HUES64 (cell line): ENCODE measurements at regions not wholly inside any gene's neighbourhood (a gene's known extent, or its start where the extent isn't known, plus 50 kb on each side); places are given as distances from the start of the nearest gene placed in this dataset.

ENCODE experiments used
- H3K27ac ChIP-seq: 2 replicates; pipeline ENCODE4 v1.7.0; 2013; ENCODE audit warnings: low read depth, low read length, inconsistent platforms
- H3K27me3 ChIP-seq: 2 replicates; pipeline ENCODE4 v1.6.1; 2013; ENCODE audit warnings: mild to moderate bottlenecking, low read length; ENCODE audit not compliant: insufficient read depth
- H3K36me3 ChIP-seq: 2 replicates; pipeline ENCODE4 v1.6.1; 2013; ENCODE audit warnings: mild to moderate bottlenecking, low read length; ENCODE audit not compliant: insufficient read depth
- H3K4me1 ChIP-seq: 2 replicates; pipeline ENCODE4 v1.6.1; 2013; ENCODE audit warnings: mild to moderate bottlenecking, low read length, moderate library complexity; ENCODE audit not compliant: insufficient read depth
- H3K4me3 ChIP-seq: 2 replicates; pipeline ENCODE4 v1.5.1; 2013; ENCODE audit warnings: mild to moderate bottlenecking, low read length, moderate library complexity
- H3K9ac ChIP-seq: 2 replicates; pipeline ENCODE4 v1.6.1; 2013; ENCODE audit warnings: mild to moderate bottlenecking, low read depth, low read length
- H3K9me3 ChIP-seq: 2 replicates; pipeline ENCODE4 v1.6.1; 2013; ENCODE audit warnings: low read depth, low read length; ENCODE audit not compliant: insufficient read depth
- WGBS: fragments of 150-250, 120-280 bp; methylation state at CpG from one replicate; pipeline ENCODE4 v1.1.7; 2013; ENCODE audit warnings: missing lambda C conversion rate; 5-methylcytosine and 5-hydroxymethylcytosine counted together

GRCh38 chr1:233435622-233436021 lies 108.1 kb downstream of the MAP3K21 start:
- Histone ChIP-seq H3K9ac (no peak overlapping the region), H3K4me3 (no peak overlapping the region), H3K36me3 (no peaks in the 10 kb centered on the region), H3K4me1 (no peaks in the 10 kb centered on the region), H3K27ac (no peak overlapping the region), H3K9me3 (no peaks in the 10 kb centered on the region; the same call in 1 of the 2 replicates), H3K27me3 (no peaks in the 10 kb centered on the region)
- 97% methylated on average over 1 of the region's 1 CpG for WGBS

GRCh38 chr1:233439721-233440120 lies 112.2 kb downstream of the MAP3K21 start:
- Histone ChIP-seq H3K9ac (no peak overlapping the region), H3K4me3 (no peak overlapping the region)
- 91% methylated on average over 3 of the region's 3 CpGs for WGBS

GRCh38 chr1:233440951-233441401 lies 113.5 kb downstream of the MAP3K21 start:
- Histone ChIP-seq H3K36me3 (no peaks in the 10 kb centered on the region), H3K27ac (no peak overlapping the region), H3K4me3 (no peak overlapping the region), H3K9me3 (peaks cover 13% of the 10 kb centered on the region), H3K27me3 (no peaks in the 10 kb centered on the region), H3K9ac (no peak overlapping the region), H3K4me1 (peaks cover 3% of the 10 kb centered on the region; the same call in 1 of the 2 replicates)
- 21% methylated on average over 9 of the region's 9 CpGs for WGBS

More at GRCh38 chr1:233439721-233440120, 112.2 kb downstream of the MAP3K21 start:
- no peaks in the 10 kb centered on the region for H3K36me3 ChIP-seq
- no peaks in the 10 kb centered on the region for H3K27me3 ChIP-seq
- H3K9me3 ChIP-seq = peaks cover 4% of the 10 kb centered on the region; the same call in 1 of the 2 replicates
- H3K4me1 ChIP-seq = peaks cover 3% of the 10 kb centered on the region; the same call in 1 of the 2 replicates
- no peak overlapping the region for H3K27ac ChIP-seq

- Histone ChIP-seq H3K36me3 (no peaks in the 10 kb centered on the region), H3K9ac (no peak overlapping the region), H3K9me3 (peaks cover 19% of the 10 kb centered on the region), H3K27me3 (no peaks in the 10 kb centered on the region), H3K27ac (no peak overlapping the region), H3K4me3 (no peak overlapping the region), H3K4me1 (peaks cover 3% of the 10 kb centered on the region; the same call in 1 of the 2 replicates)
- WGBS = 94% methylated on average over 8 of the region's 8 CpGs
Measured at GRCh38 chr1:233442026-233442780, 114.7 kb downstream of the MAP3K21 start.

- WGBS = 50% methylated on average over 2 of the region's 2 CpGs
Measured at GRCh38 chr1:233443040-233443760, 115.7 kb downstream of the MAP3K21 start.

GRCh38 chr1:233444484-233444883 lies 117.0 kb downstream of the MAP3K21 start:
- WGBS = 86% methylated on average over 3 of the region's 3 CpGs
- Histone ChIP-seq H3K4me1 (peaks cover 3% of the 10 kb centered on the region; the same call in 1 of the 2 replicates), H3K36me3 (no peaks in the 10 kb centered on the region), H3K9me3 (peaks cover 19% of the 10 kb centered on the region), H3K27me3 (no peaks in the 10 kb centered on the region), H3K27ac (no peak overlapping the region), H3K9ac (no peak overlapping the region), H3K4me3 (no peak overlapping the region)

More at GRCh38 chr1:233443040-233443760, 115.7 kb downstream of the MAP3K21 start:
- H3K9ac ChIP-seq = no peak overlapping the region
- H3K4me3 ChIP-seq = no peak overlapping the region
- peaks cover 3% of the 10 kb centered on the region; the same call in 1 of the 2 replicates for H3K4me1 ChIP-seq
- H3K36me3 ChIP-seq = no peaks in the 10 kb centered on the region
- no peak overlapping the region for H3K27ac ChIP-seq
- peaks cover 19% of the 10 kb centered on the region for H3K9me3 ChIP-seq
- H3K27me3 ChIP-seq = no peaks in the 10 kb centered on the region

GRCh38 chr1:233445737-233446136 lies 118.2 kb downstream of the MAP3K21 start:
- no peak overlapping the region for H3K27ac ChIP-seq
- H3K9me3 ChIP-seq = peaks cover 26% of the 10 kb centered on the region
- H3K4me1 ChIP-seq = peaks cover 3% of the 10 kb centered on the region; the same call in 1 of the 2 replicates
- H3K9ac ChIP-seq = no peak overlapping the region
- H3K4me3 ChIP-seq = no peak overlapping the region
- 92% methylated on average over 6 of the region's 6 CpGs for WGBS
- H3K36me3 ChIP-seq = no peaks in the 10 kb centered on the region
- H3K27me3 ChIP-seq = no peaks in the 10 kb centered on the region

- H3K9me3 ChIP-seq = peaks cover 36% of the 10 kb centered on the region
- WGBS = 96% methylated on average over 6 of the region's 6 CpGs
- H3K36me3 ChIP-seq = no peaks in the 10 kb centered on the region
- no peak overlapping the region for H3K27ac ChIP-seq
- H3K9ac ChIP-seq = no peak overlapping the region
- no peaks in the 10 kb centered on the region for H3K4me1 ChIP-seq
- H3K4me3 ChIP-seq = no peak overlapping the region
- H3K27me3 ChIP-seq = no peaks in the 10 kb centered on the region
Measured at GRCh38 chr1:233446935-233447334, 119.4 kb downstream of the MAP3K21 start.

- Histone ChIP-seq H3K4me3 (no peak overlapping the region), H3K27ac (no peak overlapping the region), H3K9me3 (peaks cover 40% of the 10 kb centered on the region), H3K9ac (no peak overlapping the region), H3K36me3 (no peaks in the 10 kb centered on the region), H3K27me3 (no peaks in the 10 kb centered on the region), H3K4me1 (no peaks in the 10 kb centered on the region)
- whole genome bisulfite sequencing = 96% methylated on average over 4 of the region's 4 CpGs
Measured at GRCh38 chr1:233448109-233448689, 120.7 kb downstream of the MAP3K21 start.

GRCh38 chr1:233452724-233453123 lies 125.2 kb downstream of the MAP3K21 start:
- Histone ChIP-seq H3K27ac (no peak overlapping the region), H3K9ac (no peak overlapping the region), H3K27me3 (no peaks in the 10 kb centered on the region), H3K9me3 (peaks cover 20% of the 10 kb centered on the region), H3K4me1 (no peaks in the 10 kb centered on the region), H3K36me3 (no peaks in the 10 kb centered on the region), H3K4me3 (no peak overlapping the region)
- WGBS = 100% methylated on average over 1 of the region's 1 CpG
